GM21390 (cell line): ENCODE measurements at regions not wholly inside any gene's neighbourhood (a gene's known extent, or its start where the extent isn't known, plus 50 kb on each side); places are given as distances from the start of the nearest gene placed in this dataset.

ENCODE experiments used
- ATAC-seq: cut with Tn5 transposase; IDR thresholded peaks from one replicate; pipeline ENCODE4 v1.9.1; 2021; ENCODE audit not compliant: unreplicated experiment

- ATAC-seq = no peak
Observed at GRCh38 chr4:19999775-20000414, 251.8 kb upstream of the SLIT2 start.

DNA sequence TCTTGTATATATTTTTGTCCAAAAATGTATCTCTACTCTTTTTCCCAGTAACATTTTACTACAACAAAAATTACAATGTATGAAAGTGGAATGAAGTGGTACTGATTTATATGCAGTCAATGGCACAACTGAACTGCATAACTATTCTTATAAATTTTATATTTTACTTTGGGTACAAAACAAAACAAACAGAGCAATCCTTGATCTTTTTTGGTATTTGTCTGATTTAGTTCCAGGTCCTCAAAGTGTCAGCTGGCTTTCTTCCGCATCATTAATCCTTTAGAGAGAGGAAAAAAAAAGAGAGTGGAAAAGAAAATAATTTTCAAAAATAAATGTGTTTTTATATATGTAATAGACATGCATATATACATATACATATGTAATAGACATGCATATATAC is 252.4 kb upstream of the SLIT2 start:
- ATAC-seq = no peak

DNA sequence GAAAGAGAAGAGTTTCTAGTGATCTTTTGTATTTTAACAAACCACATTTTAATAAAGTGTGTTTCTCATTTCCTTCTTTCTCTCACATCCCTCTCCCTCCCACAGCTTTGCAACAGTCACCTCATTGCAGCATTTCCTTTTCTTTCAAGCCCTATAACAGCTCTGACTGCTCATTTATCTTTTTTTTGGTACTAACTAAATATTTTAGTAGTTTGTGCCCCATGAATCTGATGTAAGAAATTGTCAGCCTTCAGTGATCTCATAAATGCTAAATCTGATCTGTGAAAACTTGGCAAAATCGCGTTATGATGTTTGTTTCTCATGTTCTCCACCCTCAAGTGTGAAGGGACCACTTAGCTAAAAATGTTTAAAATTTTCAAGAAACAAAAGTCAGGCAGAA is 258.5 kb upstream of the SLIT2 start:
- ATAC-seq = no peak

- ATAC-seq = no peak
Observed at GRCh38 chr4:19992471-19993093, 259.1 kb upstream of the SLIT2 start.

DNA sequence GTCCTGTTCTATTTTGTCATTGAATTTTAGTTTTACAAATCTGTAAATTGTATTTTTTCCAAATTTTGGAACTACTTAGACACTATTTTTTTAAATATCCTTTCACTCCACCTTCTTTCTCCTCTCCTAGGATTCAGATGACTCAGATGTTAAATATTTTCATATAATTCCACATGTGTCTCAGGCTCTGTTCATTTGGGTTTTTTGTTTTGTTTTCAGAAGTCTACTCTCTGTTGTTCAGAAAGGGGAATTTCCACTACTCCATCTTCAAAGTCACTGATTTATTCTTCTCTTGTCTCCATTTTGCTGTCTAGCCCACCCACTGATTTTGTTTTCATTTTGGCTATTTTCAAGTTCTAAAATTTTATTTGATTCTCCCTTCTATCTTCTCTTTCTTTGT is 264.0 kb upstream of the SLIT2 start:
- no peak for ATAC-seq

DNA sequence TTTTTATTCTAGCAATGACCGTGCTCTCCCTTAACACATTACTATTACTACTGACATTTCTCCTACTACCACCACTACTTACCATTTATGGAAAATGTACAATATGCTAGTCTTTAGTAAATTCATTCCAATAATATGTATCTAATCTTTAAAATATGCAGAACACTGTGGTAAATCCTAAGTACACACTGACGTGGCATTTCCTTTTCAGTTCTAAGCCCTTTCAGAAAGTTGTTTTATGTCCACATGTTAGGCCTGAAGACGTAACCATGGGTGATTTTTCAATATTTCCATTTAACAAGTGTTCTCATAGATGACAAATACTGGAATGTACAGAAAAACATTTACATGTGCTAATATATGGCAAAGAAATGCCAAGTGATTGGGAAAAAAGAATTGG is 268.6 kb upstream of the SLIT2 start:
- no peak for ATAC-seq

DNA sequence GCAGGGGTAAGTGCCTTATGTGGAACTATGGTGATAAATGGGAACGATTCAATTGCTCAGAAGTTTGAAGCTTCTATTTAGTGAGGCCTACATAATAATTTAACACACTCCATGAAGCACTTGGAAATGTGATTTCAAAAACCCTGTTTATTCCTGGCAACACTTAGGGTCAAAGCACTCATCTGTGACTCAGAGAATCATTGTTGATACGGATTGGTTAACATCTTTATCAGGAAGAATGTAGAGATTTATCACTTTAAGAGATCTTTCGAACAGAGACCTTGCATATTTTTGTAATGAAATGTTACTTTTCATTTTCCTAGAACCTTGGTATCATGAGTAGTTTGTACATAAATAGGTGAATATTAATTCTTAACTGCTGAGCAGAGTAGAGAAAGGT is 269.1 kb upstream of the SLIT2 start:
- no peak for ATAC-seq

GRCh38 chr4:19971829-19972228 is 279.9 kb upstream of the SLIT2 start:
- no peak for ATAC-seq

- no peak for ATAC-seq
Observed at GRCh38 chr4:19969492-19969891, 282.2 kb upstream of the SLIT2 start.

DNA sequence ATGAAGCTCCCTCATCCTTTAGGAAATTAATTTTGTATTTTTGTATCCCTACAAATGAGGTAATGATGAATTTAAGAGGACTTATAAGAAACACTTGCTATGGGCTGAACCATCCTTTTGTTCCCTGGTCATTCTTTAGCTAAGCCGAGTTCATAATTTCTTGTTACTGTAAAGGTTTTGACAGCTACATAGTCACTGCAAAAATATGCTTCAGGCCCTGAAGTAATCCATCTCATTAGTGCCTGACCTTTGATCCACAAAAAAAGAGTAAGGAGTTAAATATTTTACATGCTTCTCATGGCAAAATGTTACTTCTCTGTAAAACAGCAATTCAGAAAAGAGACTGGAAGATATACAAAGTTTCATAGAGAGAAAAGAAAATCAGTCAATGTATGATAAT is 290.6 kb upstream of the SLIT2 start:
- no peak for ATAC-seq

- ATAC-seq = no peak
Observed at GRCh38 chr4:19958848-19959247, 292.9 kb upstream of the SLIT2 start.

- ATAC-seq = no peak
Observed at GRCh38 chr4:19947349-19947748, 304.4 kb upstream of the SLIT2 start.

GRCh38 chr4:19945979-19946380 is 305.7 kb upstream of the SLIT2 start:
- ATAC-seq = no peak

DNA sequence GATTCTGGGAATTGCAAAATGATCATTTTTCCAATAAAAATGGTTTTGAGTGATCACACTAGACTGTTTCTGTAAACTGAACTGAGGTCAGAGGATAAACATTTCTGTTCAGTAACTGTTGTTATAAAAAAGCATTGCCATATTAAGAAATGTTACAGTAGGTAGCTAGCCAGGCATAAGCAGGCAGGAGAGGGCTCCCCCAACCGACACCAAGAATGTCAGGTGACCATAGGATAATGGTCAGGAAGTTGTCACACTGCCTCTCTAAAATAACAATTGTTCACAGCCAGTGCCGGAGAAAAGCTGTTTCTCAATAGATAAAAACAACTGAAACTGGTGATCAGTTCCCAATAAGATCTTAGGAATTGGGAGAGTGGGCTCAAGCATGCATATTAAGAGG is 306.2 kb upstream of the SLIT2 start:
- ATAC-seq = no peak

DNA sequence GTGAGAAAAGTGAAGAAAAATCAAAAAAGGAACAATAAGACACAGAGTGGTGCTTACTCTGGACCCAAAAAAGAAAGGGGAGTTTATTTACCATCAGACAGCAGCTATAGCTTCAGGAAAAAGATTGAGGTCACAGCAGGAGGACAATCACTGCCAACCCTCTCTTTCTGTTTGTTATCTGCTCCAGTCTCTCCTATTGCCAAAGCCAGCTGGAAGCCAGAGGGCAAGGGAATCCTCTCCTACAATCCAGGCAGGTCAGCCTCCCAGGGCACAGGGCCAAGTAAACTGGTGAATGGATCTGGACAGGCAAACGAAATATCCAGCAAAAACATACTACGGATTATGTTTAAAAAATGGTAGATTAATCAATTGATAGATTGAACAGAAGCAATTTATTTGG is 306.9 kb upstream of the SLIT2 start:
- no peak for ATAC-seq

GRCh38 chr4:19944251-19944650 is 307.5 kb upstream of the SLIT2 start:
- no peak for ATAC-seq

- no peak for ATAC-seq
Observed at GRCh38 chr4:19941434-19941833, 310.3 kb upstream of the SLIT2 start.

GRCh38 chr4:19940861-19941260 is 310.8 kb upstream of the SLIT2 start:
- no peak for ATAC-seq

GRCh38 chr4:19936476-19936875 is 315.2 kb upstream of the SLIT2 start:
- no peak for ATAC-seq

GRCh38 chr4:19930742-19931141 is 321.0 kb upstream of the SLIT2 start:
- no peak for ATAC-seq

DNA sequence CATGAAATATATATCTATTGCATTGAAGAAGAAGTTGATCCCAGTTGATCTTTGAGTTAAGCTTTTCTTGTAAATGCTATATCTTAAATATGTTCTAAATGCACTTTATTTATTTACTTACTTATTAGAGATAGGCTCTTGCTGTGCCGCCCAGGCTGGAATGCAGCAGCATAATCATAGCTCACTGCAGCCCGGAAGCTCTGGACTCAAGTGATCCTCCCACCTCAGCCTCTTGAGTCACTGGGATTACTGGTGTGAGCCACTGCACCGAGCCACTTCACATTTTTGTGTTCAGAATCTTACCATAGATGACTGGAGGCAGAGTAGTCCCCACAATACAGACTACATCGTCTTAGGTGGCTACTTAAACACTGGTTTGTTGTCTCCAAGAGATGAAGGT is 324.3 kb upstream of the SLIT2 start:
- no peak for ATAC-seq

DNA sequence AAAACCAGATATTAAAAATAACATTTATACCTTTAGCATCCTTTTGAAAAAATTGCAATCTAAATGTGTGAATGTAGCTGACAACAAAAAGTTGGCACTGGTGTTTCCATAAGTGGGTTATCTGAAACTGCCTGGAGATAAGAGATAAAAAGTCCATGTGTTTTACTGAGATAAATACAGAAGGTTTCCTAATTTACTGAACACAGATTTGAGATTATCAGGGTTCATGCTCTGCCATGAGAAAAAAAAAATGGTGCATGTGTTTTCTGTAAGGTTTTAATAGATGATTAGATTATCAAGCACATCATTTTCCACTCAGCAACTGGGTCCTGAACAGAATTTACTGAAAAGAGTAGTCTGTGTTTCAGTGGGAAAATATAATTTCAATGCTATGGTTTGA is 326.2 kb upstream of the SLIT2 start:
- ATAC-seq = no peak

DNA sequence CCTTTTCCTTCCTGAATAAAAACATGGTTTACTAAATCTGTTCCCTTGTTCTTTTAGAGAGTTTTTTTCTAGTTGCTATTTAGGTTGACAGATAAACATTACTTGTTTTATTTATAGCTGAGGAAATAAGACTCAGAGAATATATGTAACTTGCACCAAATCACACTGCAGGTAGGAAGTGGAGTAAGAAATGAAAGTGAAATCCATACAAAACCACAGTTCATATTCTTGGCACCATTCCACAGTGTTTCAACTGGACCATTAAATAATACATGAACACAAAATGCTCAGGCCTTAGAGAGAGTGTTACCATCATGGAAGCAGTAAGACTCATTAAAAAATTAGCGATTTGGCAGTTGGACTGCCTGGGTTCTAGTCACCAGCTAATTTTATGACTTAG is 326.9 kb upstream of the SLIT2 start:
- ATAC-seq = no peak
